HepG2 (cell line): ENCODE measurements at regions not wholly inside any gene's neighbourhood (a gene's known extent, or its start where the extent isn't known, plus 50 kb on each side); places are given as distances from the start of the nearest gene placed in this dataset.
A peak's percentile ranks its signal among the peaks of the same experiment; 100 is the strongest.

Experiments used
- ATAC-seq: fragments of 200-7000 bp; cut with Tn5 transposase; 3 replicates; pipeline ENCODE4 v1.9.1; 2020; ENCODE audit warnings: mild to moderate bottlenecking, moderate library complexity
- BruUV-seq: library from RNA; stranded (reverse); fragments of 400-500 nt; replicated peaks from 2 replicates; lab custom pipeline; 2021; lab: Mats Ljungman, UMichigan
- CTCF ChIA-PET: fragments of 300-600 bp; formaldehyde crosslinking; extraction: SDS; loops from one replicate; lab custom pipeline; 2021; ENCODE audit warnings: low total read pairs, inconsistent platforms, low intra/inter-chr PET ratio; lab: Yijun Ruan, JAX
- POLR2A ChIA-PET: fragments of 350-600 bp; sonication (Branson Sonifier 250); formaldehyde crosslinking; loops from one replicate; lab custom pipeline; 2020; ENCODE audit warnings: antibody characterized with exemption, inconsistent platforms; lab: Yijun Ruan, JAX
- DNase-seq: peaks from one replicate; pipeline ENCODE4 v3.0.0-alpha.2; 2015; ENCODE audit warnings: low spot score
- FAIRE-seq: peaks from 3 replicates; lab custom pipeline; 2011; peaks lifted over from hg19 to GRCh38; lab: Jason Lieb, UNC
- H2AFZ ChIP-seq: one replicate; pipeline ENCODE4 v1.6.1; 2011; ENCODE audit warnings: low read length, inconsistent platforms
- H3K27ac ChIP-seq: fragments of 300-600 bp; 3 replicates; pipeline ENCODE4 v1.8.0; 2011; ENCODE audit warnings: mixed run types, mild to moderate bottlenecking, mixed read lengths, low read length, inconsistent platforms; ENCODE audit not compliant: insufficient read depth; ENCODE audit errors: extremely low read length
- H3K27me3 ChIP-seq, 2 experiments: fragments of 200-600 bp in 1 of 2; 2 replicates in 1 of 2; 3 replicates in 1 of 2; pipeline versions ENCODE4 v1.6.0 to v1.8.0; 2011; ENCODE audit warnings: low read length in 2 of 2, mild to moderate bottlenecking in 2 of 2, moderate library complexity in 2 of 2, inconsistent platforms in 1 of 2; ENCODE audit not compliant: insufficient read depth in 2 of 2, control insufficient read depth in 1 of 2
- H3K36me3 ChIP-seq, 2 experiments: fragments of 200-600 bp in 1 of 2; replicated peaks in 1 of 2; 2 replicates in 1 of 2; 3 replicates in 1 of 2; pipeline versions ENCODE4 v1.5.1 to v1.8.0; 2011; ENCODE audit warnings: low read length in 2 of 2, inconsistent platforms in 1 of 2; ENCODE audit not compliant: insufficient read depth in 2 of 2, control insufficient read depth in 1 of 2
- H3K4me1 ChIP-seq: 2 replicates; pipeline ENCODE4 v1.5.1; 2012; ENCODE audit warnings: low read length, inconsistent platforms; ENCODE audit not compliant: insufficient read depth
- H3K4me2 ChIP-seq: 2 replicates; pipeline ENCODE4 v1.6.0; 2011; ENCODE audit warnings: low read depth, low read length, inconsistent platforms
- H3K4me3 ChIP-seq, 3 experiments: fragments of 200-600 bp in 1 of 3; sonication (generic), shearing (Covaris generic) in 1 of 3; replicated peaks in 1 of 3; 2 replicates each; pipeline ENCODE4 v1.5.1; 2011 to 2016; ENCODE audit warnings: low read length in 3 of 3, inconsistent platforms in 2 of 3, low read depth in 2 of 3, mild to moderate bottlenecking in 2 of 3, control low read depth in 1 of 3, mixed read lengths in 1 of 3; ENCODE audit not compliant: insufficient read depth in 1 of 3
- H3K79me2 ChIP-seq: one replicate; pipeline ENCODE4 v1.6.1; 2011; ENCODE audit warnings: low read length, inconsistent platforms; ENCODE audit not compliant: insufficient read depth
- H3K9ac ChIP-seq: 2 replicates; pipeline ENCODE4 v1.6.0; 2011; ENCODE audit warnings: mild to moderate bottlenecking, low read depth, low read length, inconsistent platforms; ENCODE audit not compliant: insufficient read depth
- H3K9me3 ChIP-seq: 2 replicates; pipeline ENCODE4 v1.5.1; 2012; ENCODE audit warnings: mild to moderate bottlenecking, low read length
- H4K20me1 ChIP-seq: 2 replicates; pipeline ENCODE4 v1.6.0; 2011; ENCODE audit warnings: inconsistent platforms, mild to moderate bottlenecking, low read length, moderate library complexity; ENCODE audit not compliant: insufficient read depth
- ETS1 ChIP-seq: sonication (generic); formaldehyde crosslinking; IDR thresholded peaks from 2 replicates; pipeline ENCODE4 v1.4.0; 2020; ENCODE audit warnings: missing genetic modification reagents
- EZH2 ChIP-seq: conservative IDR thresholded peaks from 2 replicates; pipeline ENCODE4 v1.6.1; 2012; ENCODE audit warnings: mild to moderate bottlenecking, low read depth, low read length, moderate library complexity
- FOXO1 ChIP-seq: sonication (generic); formaldehyde crosslinking; IDR thresholded peaks from 2 replicates; pipeline ENCODE4 v1.4.0; 2020; ENCODE audit warnings: missing genetic modification reagents
- FOXO4 ChIP-seq: sonication (generic); formaldehyde crosslinking; conservative IDR thresholded peaks from 2 replicates; pipeline ENCODE4 v1.8.1; 2023; ENCODE audit warnings: missing genetic modification reagents
- NAIF1 ChIP-seq: sonication (generic); formaldehyde crosslinking; IDR thresholded peaks from 2 replicates; pipeline ENCODE4 v1.5.0; 2020; ENCODE audit warnings: mild to moderate bottlenecking, missing genetic modification reagents, borderline replicate concordance
- SKI ChIP-seq: fragments of 450-650 bp; IDR thresholded peaks from one replicate; pipeline ENCODE4 v1.6.1; 2018; ENCODE audit warnings: mild to moderate bottlenecking; ENCODE audit not compliant: partially characterized antibody
- SMAD1 ChIP-seq: sonication (generic); formaldehyde crosslinking; IDR thresholded peaks from 2 replicates; pipeline ENCODE4 v1.4.0; 2020; ENCODE audit warnings: missing genetic modification reagents, low read depth, mild to moderate bottlenecking, borderline replicate concordance
- SUZ12 ChIP-seq: fragments of 150-350 bp; IDR thresholded peaks from 2 replicates; pipeline ENCODE4 v1.6.1; 2014; ENCODE audit warnings: low read depth, low read length
- TGIF2 ChIP-seq: IDR thresholded peaks from 2 replicates; pipeline ENCODE4 v1.6.1; 2016; ENCODE audit warnings: control low read depth, missing compliant biosample characterization
- THAP7 ChIP-seq: sonication (generic); formaldehyde crosslinking; IDR thresholded peaks from 2 replicates; pipeline ENCODE4 v1.8.1; 2023; ENCODE audit warnings: mild to moderate bottlenecking, missing genetic modification reagents
- TRIM24 ChIP-seq: sonication (generic); formaldehyde crosslinking; IDR thresholded peaks from 2 replicates; pipeline ENCODE4 v1.8.0; 2022; ENCODE audit warnings: mild to moderate bottlenecking, missing genetic modification reagents
- YEATS2 ChIP-seq: sonication (generic); formaldehyde crosslinking; IDR thresholded peaks from 2 replicates; pipeline ENCODE4 v1.4.0; 2020; ENCODE audit warnings: missing genetic modification reagents, borderline replicate concordance
- ZBTB21 ChIP-seq: sonication (generic); formaldehyde crosslinking; IDR thresholded peaks from 2 replicates; pipeline ENCODE4 v1.4.0; 2020; ENCODE audit warnings: missing genetic modification reagents
- ZKSCAN8 ChIP-seq: IDR thresholded peaks from 2 replicates; pipeline ENCODE4 v1.6.1; 2016; ENCODE audit warnings: borderline replicate concordance, missing genetic modification reagents, missing compliant biosample characterization
- ZNF18 ChIP-seq: sonication (generic); formaldehyde crosslinking; IDR thresholded peaks from 2 replicates; pipeline ENCODE4 v1.8.0; 2022; ENCODE audit warnings: mild to moderate bottlenecking, missing genetic modification reagents; ENCODE audit not compliant: insufficient replicate concordance
- ZNF234 ChIP-seq: sonication (generic); formaldehyde crosslinking; conservative IDR thresholded peaks from 2 replicates; pipeline ENCODE4 v1.5.1; 2020; ENCODE audit warnings: mild to moderate bottlenecking, missing genetic modification reagents
- ZNF317 ChIP-seq: sonication (generic); formaldehyde crosslinking; IDR thresholded peaks from 2 replicates; pipeline ENCODE4 v1.5.0; 2020; ENCODE audit warnings: mild to moderate bottlenecking, missing genetic modification reagents
- ZNF331 ChIP-seq: sonication (generic); formaldehyde crosslinking; IDR thresholded peaks from 2 replicates; pipeline ENCODE4 v1.4.0; 2020; ENCODE audit warnings: missing genetic modification reagents
- ZNF367 ChIP-seq: sonication (generic); formaldehyde crosslinking; IDR thresholded peaks from 2 replicates; pipeline ENCODE4 v1.4.0; 2020; ENCODE audit warnings: missing genetic modification reagents, borderline replicate concordance
- ZNF576 ChIP-seq: sonication (generic); formaldehyde crosslinking; IDR thresholded peaks from 2 replicates; pipeline ENCODE4 v1.4.0; 2020; ENCODE audit warnings: mild to moderate bottlenecking, missing genetic modification reagents
- ZNF629 ChIP-seq: sonication (generic); formaldehyde crosslinking; conservative IDR thresholded peaks from 2 replicates; pipeline ENCODE4 v1.5.0; 2020; ENCODE audit warnings: missing genetic modification reagents
- ZNF747 ChIP-seq: sonication (generic); formaldehyde crosslinking; IDR thresholded peaks from 2 replicates; pipeline ENCODE4 v1.8.1; 2023; ENCODE audit warnings: missing genetic modification reagents, mild to moderate bottlenecking, borderline replicate concordance
- WGBS: methylation state at CpG from one replicate; pipeline ENCODE4 v1.1.6; 2017; ENCODE audit warnings: low lambda C conversion rate; 5-methylcytosine and 5-hydroxymethylcytosine counted together
- in situ Hi-C: cut with HindIII; loops from 2 replicates; pipeline ENCODE4 v1.10.0; 2017; ENCODE audit warnings: low pct_unique_long_range_greater_than_20kb; ENCODE audit not compliant: extremely low pct_ligation_motif_present
- intact Hi-C: fragments of 100-400 bp; cut with micrococcal nuclease; formaldehyde crosslinking; loops from one replicate; pipeline ENCODE4 v1.10.0; 2022; ENCODE audit not compliant: unreplicated experiment

- intact Hi-C loops: loop anchor here (1.0 to 5.0 kb wide), 2 partner anchors 649 to 702 kb away; no protein-coding TSS in a partner anchor
- ATAC-seq: peak; percentile 99
- TF ChIP-seq ZNF18: no peak
- no peak for TF ChIP-seq SMAD1 (CRISPR knock-in tag)
- TF ChIP-seq FOXO4 (CRISPR knock-in tag): no peak
- no peak for TF ChIP-seq ZKSCAN8 (CRISPR knock-in tag)
- no peak for TF ChIP-seq SKI
- TF ChIP-seq ZBTB21 (CRISPR knock-in tag): no peak
- TF ChIP-seq ZNF234 (CRISPR knock-in tag): no peak
- TF ChIP-seq NAIF1 (CRISPR knock-in tag): no peak
- TF ChIP-seq TGIF2 (CRISPR knock-in tag): no peak
- no peak for TF ChIP-seq EZH2
- TF ChIP-seq THAP7 (CRISPR knock-in tag): no peak
- no peak for TF ChIP-seq ZNF576 (CRISPR knock-in tag)
- no peak for TF ChIP-seq SUZ12
- no peak for TF ChIP-seq ZNF367
- 0 out of 2 replicates have a peak, but pooled peaks have one; percentile 46 for TF ChIP-seq ZNF317 (CRISPR knock-in tag)
- no peak for TF ChIP-seq YEATS2 (CRISPR knock-in tag)
- TF ChIP-seq TRIM24 (CRISPR knock-in tag): no peak
- no peak for TF ChIP-seq FOXO1 (CRISPR knock-in tag)
- no peak for TF ChIP-seq ETS1 (CRISPR knock-in tag)
- TF ChIP-seq ZNF331 (CRISPR knock-in tag): peak; percentile 42; the same call in 1 of the 2 replicates
- TF ChIP-seq ZNF747 (CRISPR knock-in tag): no peak
- TF ChIP-seq ZNF629: 0 out of 2 replicates have a peak, but pooled peaks have one; percentile 25
Measured at GRCh38 chr12:16939871-16940306, 333.9 kb upstream of the LMO3 start.

More at GRCh38 chr12:16939871-16940306, 333.9 kb upstream of the LMO3 start:
- Histone ChIP-seq H3K27ac (no peak overlapping the region), H3K4me1 (no peaks in the 10 kb centered on the region), H2AFZ (no peak overlapping the region), H3K79me2 (no peaks in the 10 kb centered on the region), H3K9me3 (no peaks in the 10 kb centered on the region), H4K20me1 (no peaks in the 10 kb centered on the region), H3K9ac (no peak overlapping the region), H3K4me2 (no peak overlapping the region), H3K27me3 (no peaks in the 10 kb centered on the region), H3K36me3 (no peaks in the 10 kb centered on the region), H3K4me3 (no peak overlapping the region)
- POLR2A ChIA-PET: no interaction called here
- DNase-seq (peak; percentile 80), FAIRE-seq (peak; percentile 94)
- BruUV-seq: no TSS peak
- 0% methylated on average over 3 of the region's 6 CpGs for WGBS
- CTCF ChIA-PET: no interaction called here
- in situ Hi-C loops: no loop called here
